Natural killer cell treated with Interleukin-12 subunit alpha and Interleukin-12 subunit beta and Interleukin-15 and Interleukin-18, amount 100 ng/mL, for 72 hours (primary cell): ENCODE measurements at regions not wholly inside any gene's neighbourhood (a gene's known extent, or its start where the extent isn't known, plus 50 kb on each side); places are given as distances from the start of the nearest gene placed in this dataset.

Experiments used
- ATAC-seq, 2 donors: fragments of 150-1000 bp; cut with Tn5 transposase in 1 of 2; sonication (Bioruptor Pico), chemical (Tn5 transposase) in 1 of 2; 2 replicates each; pipeline ENCODE4 v1.10.0; 2021
- DNase-seq: peaks from one replicate; pipeline ENCODE4 v3.0.0; 2022; ENCODE audit warnings: low spot score
- H3K27ac Mint-ChIP-seq, 2 donors: 1 replicate in 1 of 2; 2 replicates in 1 of 2; pipeline ENCODE4 v1.8.0; 2022; ENCODE audit warnings: mixed read lengths in 2 of 2, mild to moderate bottlenecking in 1 of 2, moderate library complexity in 1 of 2
- H3K27me3 Mint-ChIP-seq, 2 donors: 1 replicate in 1 of 2; 2 replicates in 1 of 2; pipeline ENCODE4 v1.8.0; 2022; ENCODE audit warnings: mixed read lengths in 2 of 2
- H3K36me3 Mint-ChIP-seq: one replicate; pipeline ENCODE4 v1.8.0; 2022; ENCODE audit warnings: mixed read lengths
- H3K4me1 Mint-ChIP-seq, 2 donors: 1 replicate in 1 of 2; 2 replicates in 1 of 2; pipeline ENCODE4 v1.8.0; 2022; ENCODE audit warnings: low read depth in 2 of 2, mixed read lengths in 2 of 2, mild to moderate bottlenecking in 1 of 2
- H3K4me3 Mint-ChIP-seq: one replicate; pipeline ENCODE4 v1.8.0; 2022; ENCODE audit warnings: mixed read lengths
- H3K9me3 Mint-ChIP-seq: 2 replicates; pipeline ENCODE4 v1.8.0; 2022; ENCODE audit warnings: mixed read lengths

DNA sequence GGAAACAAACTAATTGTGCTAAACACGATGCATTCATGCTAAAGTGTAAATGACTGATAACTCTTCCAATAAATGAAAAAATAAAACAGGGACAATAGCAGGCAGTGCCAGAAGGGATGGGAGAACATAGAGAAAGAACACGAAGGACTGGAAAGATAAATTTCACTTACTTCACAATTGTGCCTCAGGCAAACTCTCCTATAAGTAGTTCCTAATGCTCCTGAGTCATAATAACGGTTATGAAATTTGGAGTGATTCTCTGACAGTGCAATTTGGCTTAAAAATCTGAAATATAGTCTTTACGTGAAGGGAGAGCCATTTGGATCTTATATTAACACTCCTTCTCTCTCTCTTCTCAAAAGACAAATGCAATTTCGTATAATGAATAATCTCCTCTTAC is 2218.5 kb downstream of the MAT2B start:
- peaks cover 18% of the 10 kb centered on the region for H3K9me3 Mint-ChIP-seq
- no peak overlapping the region for H3K4me3 Mint-ChIP-seq
- no peak for ATAC-seq
- no peaks in the 10 kb centered on the region for H3K36me3 Mint-ChIP-seq
- no peak for DNase-seq
- H3K4me1 Mint-ChIP-seq = no peaks in the 10 kb centered on the region
- H3K27me3 Mint-ChIP-seq = no peaks in the 10 kb centered on the region
- no peak overlapping the region for H3K27ac Mint-ChIP-seq

DNA sequence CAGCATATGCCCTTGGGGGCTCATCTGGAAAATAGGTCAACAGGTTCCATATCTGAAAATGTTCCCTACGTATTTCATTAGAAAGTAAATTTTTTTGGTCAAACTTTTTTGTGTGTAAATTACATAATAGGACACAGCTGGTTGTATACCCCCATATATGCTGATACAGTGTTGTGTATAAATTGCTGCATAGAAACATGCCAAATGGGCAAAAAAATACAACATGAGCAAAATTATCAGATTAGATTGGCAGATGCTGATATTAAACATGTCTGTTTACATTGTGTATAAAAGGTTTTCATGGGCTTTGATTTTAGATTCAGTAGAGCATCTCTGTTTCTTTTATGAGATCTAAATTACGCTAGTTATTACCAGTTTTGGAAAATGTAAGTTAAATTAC is 2223.0 kb downstream of the MAT2B start:
- H3K4me1 Mint-ChIP-seq = no peaks in the 10 kb centered on the region
- no peaks in the 10 kb centered on the region for H3K36me3 Mint-ChIP-seq
- no peak overlapping the region for H3K27ac Mint-ChIP-seq
- no peaks in the 10 kb centered on the region for H3K27me3 Mint-ChIP-seq
- ATAC-seq = no peak
- no peak for DNase-seq
- H3K4me3 Mint-ChIP-seq = no peak overlapping the region
- peaks cover 9% of the 10 kb centered on the region for H3K9me3 Mint-ChIP-seq

DNA sequence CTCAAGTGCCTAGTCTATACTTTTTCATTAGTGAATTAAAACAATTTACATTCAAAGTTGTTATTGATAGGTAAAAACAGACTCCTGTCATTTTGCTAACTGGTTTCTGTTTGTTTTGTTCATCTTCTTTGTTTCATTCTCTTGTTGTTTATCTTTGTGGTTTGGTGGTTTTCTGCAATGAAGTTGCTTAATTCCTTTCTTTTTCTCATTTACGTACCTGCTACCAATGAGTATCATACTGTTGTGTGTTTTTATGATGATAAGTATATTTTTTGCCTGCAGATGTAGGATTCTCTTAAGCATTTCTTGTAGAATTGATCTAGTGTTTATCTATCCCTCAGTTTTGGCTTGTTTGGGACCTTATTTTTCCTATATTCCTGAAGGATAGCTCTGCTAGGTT is 2230.0 kb downstream of the MAT2B start:
- H3K36me3 Mint-ChIP-seq = peaks cover 15% of the 10 kb centered on the region
- ATAC-seq = no peak
- DNase-seq = no peak
- H3K4me1 Mint-ChIP-seq = no peaks in the 10 kb centered on the region
- H3K27me3 Mint-ChIP-seq = no peaks in the 10 kb centered on the region
- no peak overlapping the region for H3K27ac Mint-ChIP-seq
- H3K9me3 Mint-ChIP-seq = peaks cover 17% of the 10 kb centered on the region
- H3K4me3 Mint-ChIP-seq = no peak overlapping the region

DNA sequence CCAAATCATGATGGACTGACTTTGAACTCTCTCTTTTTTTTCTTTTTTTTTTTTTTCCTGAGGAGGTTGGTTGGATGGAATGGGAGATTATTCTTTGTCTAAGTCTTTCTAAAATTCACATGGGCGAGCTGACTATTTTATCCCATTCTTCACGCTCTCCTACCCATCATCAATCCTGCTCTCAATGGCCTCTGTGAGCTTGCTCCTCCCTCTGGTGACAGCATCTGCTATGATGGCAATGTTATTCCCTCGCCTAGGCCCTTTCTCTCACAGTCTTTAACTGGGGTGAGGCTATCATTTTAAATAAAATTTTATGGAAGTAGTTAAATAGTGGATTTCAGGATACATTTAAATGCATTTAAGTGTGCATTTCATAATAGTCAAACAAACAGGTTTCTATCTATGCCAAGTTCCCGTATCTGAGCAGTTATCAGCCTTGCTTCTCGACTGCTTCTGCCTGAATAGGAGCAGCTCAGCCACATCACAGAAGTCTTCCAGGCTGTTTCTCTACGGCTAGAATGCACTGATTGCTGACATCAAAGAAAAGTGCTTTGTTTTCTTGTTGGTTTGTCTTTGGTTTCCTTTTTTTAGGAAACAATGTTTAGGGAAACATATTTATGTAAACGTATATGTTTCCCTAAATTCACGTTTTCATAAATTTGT is 2233.8 kb downstream of the MAT2B start:
- H3K9me3 Mint-ChIP-seq = peaks cover 11% of the 10 kb centered on the region
- H3K4me1 Mint-ChIP-seq = no peaks in the 10 kb centered on the region
- H3K36me3 Mint-ChIP-seq = peaks cover 15% of the 10 kb centered on the region
- DNase-seq = no peak
- H3K27me3 Mint-ChIP-seq = no peaks in the 10 kb centered on the region
- no peak for ATAC-seq
- no peak overlapping the region for H3K4me3 Mint-ChIP-seq
- no peak overlapping the region for H3K27ac Mint-ChIP-seq

DNA sequence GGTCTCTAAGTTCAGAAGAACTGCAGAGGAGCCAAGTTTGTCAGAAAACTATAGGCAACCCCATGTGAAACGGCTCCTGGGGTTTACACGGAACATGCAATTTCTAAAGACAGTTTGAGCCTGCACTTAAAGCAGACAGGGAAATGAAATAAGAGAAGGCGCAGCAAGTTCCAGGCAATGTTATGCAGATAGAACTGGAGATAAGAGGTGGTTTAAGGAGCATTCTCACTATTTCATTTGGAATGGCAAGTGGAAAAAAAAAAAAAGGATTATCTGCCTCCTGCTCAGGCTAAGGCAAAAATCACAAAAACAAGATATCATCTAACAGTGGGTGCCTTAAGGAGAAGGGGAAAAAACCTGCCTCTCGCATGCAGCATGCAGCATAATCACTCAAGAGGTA is 2252.4 kb downstream of the MAT2B start:
- Mint-ChIP-seq H3K9me3 (peaks cover 25% of the 10 kb centered on the region), H3K4me3 (no peak overlapping the region), H3K27ac (no peak overlapping the region), H3K4me1 (no peaks in the 10 kb centered on the region), H3K27me3 (no peaks in the 10 kb centered on the region), H3K36me3 (peaks cover 13% of the 10 kb centered on the region)
- no peak for ATAC-seq
- no peak for DNase-seq

DNA sequence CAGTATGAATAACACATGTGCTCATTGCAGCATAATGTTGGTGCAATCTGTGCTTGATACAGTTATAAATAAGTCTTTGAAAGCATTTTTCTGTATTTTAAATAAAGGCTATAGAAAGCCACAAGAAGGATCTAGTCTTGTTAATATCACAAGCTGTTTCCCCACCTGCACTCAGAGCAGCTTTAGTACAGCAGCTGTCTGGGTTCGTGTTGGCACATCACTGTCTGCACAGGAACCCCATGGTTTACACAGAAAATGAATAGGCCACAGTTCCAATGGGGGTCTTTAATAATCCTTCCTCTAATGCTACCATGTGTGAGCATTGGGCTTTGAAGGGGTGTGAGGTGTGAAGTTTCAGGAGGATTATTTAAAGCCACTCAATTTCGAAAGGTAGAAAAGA is 2269.7 kb downstream of the MAT2B start:
- peaks cover 6% of the 10 kb centered on the region for H3K36me3 Mint-ChIP-seq

DNA sequence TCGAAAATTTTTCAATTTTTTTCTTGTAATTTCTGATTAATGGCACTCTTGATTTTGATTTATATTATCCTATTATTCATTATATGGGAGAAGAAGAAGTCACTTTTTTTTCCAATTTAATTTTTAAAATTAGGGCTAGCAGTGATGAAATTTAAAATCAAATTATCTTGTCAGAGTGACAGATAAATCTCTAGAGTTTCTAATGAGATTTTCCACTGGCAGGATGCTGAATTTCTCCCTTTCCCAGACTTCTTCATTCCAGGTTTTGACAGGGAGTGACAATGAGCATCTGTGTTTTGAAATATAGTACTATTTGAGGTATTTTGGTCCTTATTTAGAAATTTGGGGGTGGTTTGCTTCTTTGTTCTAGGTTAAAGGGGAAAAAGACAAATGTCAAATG is 2274.1 kb downstream of the MAT2B start:
- Mint-ChIP-seq H3K4me1 (no peaks in the 10 kb centered on the region), H3K27me3 (no peaks in the 10 kb centered on the region), H3K27ac (no peak overlapping the region), H3K36me3 (peaks cover 10% of the 10 kb centered on the region), H3K4me3 (no peak overlapping the region), H3K9me3 (peaks cover 13% of the 10 kb centered on the region)
- ATAC-seq = no peak
- no peak for DNase-seq

More for the DNA sequence above, 2269.7 kb downstream of the MAT2B start:
- Mint-ChIP-seq H3K27me3 (no peaks in the 10 kb centered on the region), H3K4me3 (no peak overlapping the region), H3K4me1 (no peaks in the 10 kb centered on the region), H3K27ac (no peak overlapping the region), H3K9me3 (peaks cover 8% of the 10 kb centered on the region)
- DNase-seq (no peak), ATAC-seq (no peak)

DNA sequence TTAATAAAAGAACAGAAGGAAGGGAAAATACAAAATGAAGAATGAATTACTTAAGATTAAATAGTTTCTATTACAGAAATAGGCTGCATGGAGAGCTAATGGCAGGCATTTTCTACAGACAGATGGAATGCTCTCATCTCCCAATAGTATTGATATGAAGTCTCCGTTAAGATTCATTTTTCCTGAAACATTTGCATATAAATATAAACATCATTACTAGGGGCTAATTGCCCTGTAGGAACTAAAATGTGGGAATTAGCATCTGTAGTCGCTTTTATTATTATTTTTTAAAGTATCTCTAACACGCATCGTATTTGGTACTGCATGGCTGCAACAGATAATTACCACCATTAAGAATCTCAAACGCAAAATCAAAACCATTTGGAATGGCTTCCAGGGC is 2275.5 kb downstream of the MAT2B start:
- H3K36me3 Mint-ChIP-seq = peaks cover 10% of the 10 kb centered on the region
- DNase-seq (no peak), ATAC-seq (no peak)
- H3K27me3 Mint-ChIP-seq = no peaks in the 10 kb centered on the region
- H3K27ac Mint-ChIP-seq = no peak overlapping the region
- peaks cover 17% of the 10 kb centered on the region for H3K9me3 Mint-ChIP-seq
- no peaks in the 10 kb centered on the region for H3K4me1 Mint-ChIP-seq
- H3K4me3 Mint-ChIP-seq = no peak overlapping the region

DNA sequence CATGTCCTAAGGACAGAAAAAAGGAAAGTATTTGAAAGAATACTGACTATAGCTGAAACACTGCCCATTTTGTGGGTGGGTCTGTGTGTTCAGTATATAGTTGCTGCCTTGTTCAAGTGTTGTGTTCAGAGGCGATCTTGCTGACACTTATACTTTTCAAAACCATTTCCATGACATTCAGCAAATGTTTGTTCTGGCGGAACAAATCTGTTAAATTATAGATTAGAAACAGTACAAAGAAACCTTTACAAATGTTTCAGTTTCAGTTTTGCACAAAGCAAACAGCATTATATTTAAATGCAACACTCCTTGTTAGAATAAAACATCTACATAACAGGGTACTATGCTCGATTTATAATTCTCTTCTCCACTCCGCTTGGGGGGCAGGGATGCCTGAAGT is 2276.3 kb downstream of the MAT2B start:
- H3K4me3 Mint-ChIP-seq = no peak overlapping the region
- no peaks in the 10 kb centered on the region for H3K27me3 Mint-ChIP-seq
- peaks cover 4% of the 10 kb centered on the region for H3K36me3 Mint-ChIP-seq
- H3K27ac Mint-ChIP-seq = no peak overlapping the region
- ATAC-seq = no peak
- no peak for DNase-seq
- no peaks in the 10 kb centered on the region for H3K4me1 Mint-ChIP-seq
- peaks cover 17% of the 10 kb centered on the region for H3K9me3 Mint-ChIP-seq

DNA sequence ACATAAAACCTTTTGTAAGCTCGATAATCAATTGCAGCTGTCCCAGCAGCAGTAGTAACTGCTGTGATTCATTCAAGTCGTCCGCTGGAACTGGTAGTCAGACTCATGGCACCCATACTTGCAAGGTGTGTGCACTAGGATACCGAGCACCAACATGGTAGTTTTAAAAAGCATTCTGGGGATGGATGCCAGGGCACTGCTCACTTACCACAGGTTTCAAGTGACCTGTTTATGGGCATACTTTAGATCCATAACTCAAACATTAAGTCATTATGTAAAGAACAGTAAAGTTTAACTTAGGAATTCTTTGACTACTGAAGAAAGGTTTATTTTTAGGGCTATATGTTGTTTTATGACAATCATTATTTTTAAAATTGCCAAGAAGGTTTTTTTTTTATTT is 2277.6 kb downstream of the MAT2B start:
- no peak overlapping the region for H3K4me3 Mint-ChIP-seq
- no peak overlapping the region for H3K27ac Mint-ChIP-seq
- DNase-seq = no peak
- H3K27me3 Mint-ChIP-seq = no peaks in the 10 kb centered on the region
- H3K4me1 Mint-ChIP-seq = no peaks in the 10 kb centered on the region
- ATAC-seq = no peak
- H3K36me3 Mint-ChIP-seq = peaks cover 4% of the 10 kb centered on the region
- H3K9me3 Mint-ChIP-seq = peaks cover 21% of the 10 kb centered on the region

DNA sequence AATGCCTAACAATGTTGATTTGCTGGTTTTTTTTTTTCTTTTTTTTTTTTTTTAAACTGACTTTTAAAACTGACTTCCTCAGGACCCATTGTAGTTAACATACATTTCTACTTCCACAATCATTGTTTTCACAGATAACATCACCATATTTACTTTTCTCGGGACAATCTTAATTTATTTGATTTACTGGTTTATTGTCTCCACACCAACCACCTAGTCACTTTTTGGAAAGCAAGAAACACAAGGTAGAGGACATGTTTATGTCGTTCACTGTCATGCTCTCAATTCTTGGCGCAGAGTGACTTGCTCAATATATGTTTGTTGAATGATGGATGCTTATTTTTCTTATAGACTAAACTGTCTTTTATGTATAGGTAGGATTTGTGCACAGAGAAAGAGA is 2280.7 kb downstream of the MAT2B start:
- Mint-ChIP-seq H3K27ac (no peak overlapping the region), H3K27me3 (no peaks in the 10 kb centered on the region), H3K36me3 (peaks cover 9% of the 10 kb centered on the region), H3K4me1 (no peaks in the 10 kb centered on the region), H3K4me3 (no peak overlapping the region), H3K9me3 (peaks cover 27% of the 10 kb centered on the region)
- ATAC-seq (no peak), DNase-seq (no peak)

DNA sequence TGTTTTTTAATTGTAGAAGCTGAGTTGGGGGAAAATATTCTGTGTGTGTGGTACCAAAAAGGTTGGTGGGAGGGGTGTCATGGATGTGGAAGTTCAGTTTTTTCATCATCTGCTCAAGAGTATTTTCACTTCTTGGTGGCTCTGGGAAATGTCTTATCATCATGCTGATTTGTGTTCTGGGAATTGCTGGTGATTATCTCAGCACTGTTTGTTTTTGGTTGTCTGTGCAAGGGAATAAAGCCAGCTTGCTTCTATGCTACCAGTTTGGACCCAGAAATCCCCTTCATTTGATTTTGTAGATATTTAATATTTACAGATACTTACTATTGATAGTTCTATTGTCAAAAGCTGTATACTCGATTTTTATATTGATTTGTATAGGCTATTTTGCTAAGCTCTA is 2289.7 kb downstream of the MAT2B start:
- no peaks in the 10 kb centered on the region for H3K27me3 Mint-ChIP-seq
- ATAC-seq (no peak), DNase-seq (no peak)
- H3K4me1 Mint-ChIP-seq = no peaks in the 10 kb centered on the region
- peaks cover 16% of the 10 kb centered on the region for H3K9me3 Mint-ChIP-seq
- no peak overlapping the region for H3K4me3 Mint-ChIP-seq
- H3K36me3 Mint-ChIP-seq = peaks cover 8% of the 10 kb centered on the region
- H3K27ac Mint-ChIP-seq = no peak overlapping the region

DNA sequence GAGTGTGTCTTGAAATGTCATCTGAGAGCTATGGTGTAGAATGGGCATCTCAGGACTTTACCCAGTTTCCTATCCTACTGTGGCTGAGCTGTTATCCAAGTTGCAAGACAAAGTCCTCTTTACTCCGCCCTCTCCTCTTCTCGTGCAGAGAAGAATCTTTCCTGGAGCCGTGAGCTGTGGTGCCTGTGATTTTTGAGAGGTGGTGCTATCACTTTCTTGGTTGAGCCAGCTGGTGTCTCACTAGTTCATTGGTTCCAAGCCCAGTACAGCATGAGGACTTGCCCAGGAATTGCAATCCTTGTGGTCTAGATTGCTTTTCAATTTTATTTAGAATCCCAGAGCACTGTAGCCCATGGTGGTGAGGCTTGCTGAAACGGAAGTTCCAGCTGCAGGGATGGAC is 2300.3 kb downstream of the MAT2B start:
- Mint-ChIP-seq H3K9me3 (peaks cover 19% of the 10 kb centered on the region), H3K4me1 (no peaks in the 10 kb centered on the region), H3K4me3 (no peak overlapping the region), H3K36me3 (no peaks in the 10 kb centered on the region), H3K27me3 (no peaks in the 10 kb centered on the region), H3K27ac (no peak overlapping the region)
- no peak for DNase-seq
- ATAC-seq = no peak

DNA sequence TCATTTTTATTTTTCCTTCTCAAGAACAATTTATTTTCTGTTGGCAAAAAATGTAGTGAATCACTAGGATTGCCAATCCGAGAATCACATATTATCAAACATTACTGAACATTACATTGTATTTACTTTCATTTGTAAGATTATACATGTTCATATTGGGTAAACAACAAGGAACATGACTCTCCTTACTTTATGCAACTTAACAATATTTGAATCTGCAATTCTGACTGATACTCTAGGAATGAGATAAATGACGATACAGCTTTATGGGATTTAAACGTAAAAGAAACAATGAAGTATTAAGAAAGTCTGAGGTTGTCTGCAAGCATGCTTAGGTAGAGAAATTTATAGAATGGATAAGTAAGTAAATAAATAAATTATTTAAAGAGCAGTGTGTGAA is 2302.9 kb downstream of the MAT2B start:
- no peaks in the 10 kb centered on the region for H3K36me3 Mint-ChIP-seq
- H3K9me3 Mint-ChIP-seq = peaks cover 11% of the 10 kb centered on the region
- no peaks in the 10 kb centered on the region for H3K27me3 Mint-ChIP-seq
- no peak overlapping the region for H3K4me3 Mint-ChIP-seq
- no peak for DNase-seq
- H3K27ac Mint-ChIP-seq = no peak overlapping the region
- no peak for ATAC-seq
- no peaks in the 10 kb centered on the region for H3K4me1 Mint-ChIP-seq

DNA sequence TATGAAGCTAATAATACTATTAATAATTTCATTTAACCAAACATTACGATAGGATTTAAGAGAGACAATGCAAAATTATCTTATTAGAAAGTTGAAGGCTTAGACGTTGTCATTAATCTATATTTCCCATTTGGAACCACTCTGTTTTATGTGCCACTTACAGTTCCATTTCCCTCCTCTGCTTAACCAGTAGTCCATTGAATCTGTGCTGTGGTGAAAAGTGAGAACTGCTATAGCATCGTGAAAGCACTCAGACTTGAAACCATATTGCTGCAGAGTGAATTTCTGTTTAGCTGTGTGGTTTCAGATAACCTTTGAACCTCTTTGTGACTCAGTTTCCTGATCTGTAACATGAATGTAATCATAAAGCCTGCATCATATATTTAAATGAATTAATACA is 2304.5 kb downstream of the MAT2B start:
- Mint-ChIP-seq H3K9me3 (peaks cover 5% of the 10 kb centered on the region), H3K27ac (no peak overlapping the region), H3K4me3 (no peak overlapping the region), H3K36me3 (no peaks in the 10 kb centered on the region), H3K4me1 (no peaks in the 10 kb centered on the region), H3K27me3 (no peaks in the 10 kb centered on the region)
- DNase-seq = no peak
- no peak for ATAC-seq
